ENCODE measurements at regions not wholly inside any gene's neighbourhood (a gene's known extent, or its start where the extent isn't known, plus 50 kb on each side); places are given as distances from the start of the nearest gene placed in this dataset.
"Not testable (repeated sequence)": the region's sequence is repeated elsewhere in the genome, so short reads cannot be mapped to it uniquely, and the experiment has no call there.

GRCh38 chr6:126967296-126968005 lies 151.0 kb upstream of the RSPO3 start:
- Histone ChIP-seq H3K27ac (ENCODE audit: low read depth, low read length) (no peak overlapping the region), H3K36me3 (ENCODE audit: control insufficient read depth, insufficient read depth, low read length) (no peaks in the 10 kb centered on the region), H3K4me3 (ENCODE audit: low read depth, low read length) (no peak overlapping the region), H3K27me3 (ENCODE audit: control insufficient read depth, insufficient read depth, low read length) (no peaks in the 10 kb centered on the region), H3K4me1 (ENCODE audit: control insufficient read depth, insufficient read depth, low read length) (no peaks in the 10 kb centered on the region), H3K9me3 (ENCODE audit: control insufficient read depth, insufficient read depth, low read length) (no peaks in the 10 kb centered on the region)
- peak in 2 of 6 donors; percentile 13 to 38 for DNase-seq (ENCODE audit: low read depth in 4 of 6, low spot score in 6 of 6)
- WGBS (ENCODE audit: insufficient coverage): 0% methylated on average over 2 of the region's 3 CpGs

- H3K9me3 ChIP-seq (ENCODE audit: control insufficient read depth, insufficient read depth, low read length): peaks cover 1% of the 10 kb centered on the region
- no peak overlapping the region for H3K27ac ChIP-seq (ENCODE audit: low read depth, low read length)
- H3K4me1 ChIP-seq (ENCODE audit: control insufficient read depth, insufficient read depth, low read length): no peaks in the 10 kb centered on the region
- H3K36me3 ChIP-seq (ENCODE audit: control insufficient read depth, insufficient read depth, low read length): no peaks in the 10 kb centered on the region
- H3K4me3 ChIP-seq (ENCODE audit: low read depth, low read length): no peak overlapping the region
- 80% methylated on average over 1 of the region's 2 CpGs for WGBS (ENCODE audit: insufficient coverage)
- peak in 1 of 6 donors; percentile 37 for DNase-seq (ENCODE audit: low read depth in 4 of 6, low spot score in 6 of 6)
- H3K27me3 ChIP-seq (ENCODE audit: control insufficient read depth, insufficient read depth, low read length): no peaks in the 10 kb centered on the region
These were observed 142.1 kb upstream of the RSPO3 start for GRCh38 chr6:126976253-126976797.

- no peaks in the 10 kb centered on the region for H3K4me1 ChIP-seq (ENCODE audit: control insufficient read depth, insufficient read depth, low read length)
- no peaks in the 10 kb centered on the region for H3K36me3 ChIP-seq (ENCODE audit: control insufficient read depth, insufficient read depth, low read length)
- no peak overlapping the region for H3K27ac ChIP-seq (ENCODE audit: low read depth, low read length)
- H3K9me3 ChIP-seq (ENCODE audit: control insufficient read depth, insufficient read depth, low read length): no peaks in the 10 kb centered on the region
- no peak for DNase-seq (ENCODE audit: low read depth in 4 of 6, low spot score in 6 of 6)
- no peaks in the 10 kb centered on the region for H3K27me3 ChIP-seq (ENCODE audit: control insufficient read depth, insufficient read depth, low read length)
- no peak overlapping the region for H3K4me3 ChIP-seq (ENCODE audit: low read depth, low read length)
- 80% methylated on average over 3 of the region's 4 CpGs for WGBS (ENCODE audit: insufficient coverage)
These were observed 134.7 kb upstream of the RSPO3 start for GRCh38 chr6:126983779-126984178.

- H3K9me3 ChIP-seq (ENCODE audit: control insufficient read depth, insufficient read depth, low read length); DNase-seq (ENCODE audit: low read depth in 4 of 6, low spot score in 6 of 6); H3K4me3 ChIP-seq (ENCODE audit: low read depth, low read length); H3K4me1 ChIP-seq (ENCODE audit: control insufficient read depth, insufficient read depth, low read length); H3K27me3 ChIP-seq (ENCODE audit: control insufficient read depth, insufficient read depth, low read length); H3K27ac ChIP-seq (ENCODE audit: low read depth, low read length); H3K36me3 ChIP-seq (ENCODE audit: control insufficient read depth, insufficient read depth, low read length): not testable (repeated sequence)
- WGBS (ENCODE audit: insufficient coverage): no CpG with 5 or more reads among the region's 1 CpG
These were observed 130.3 kb upstream of the RSPO3 start for GRCh38 chr6:126988125-126988524.

GRCh38 chr6:127000631-127001030 lies 117.8 kb upstream of the RSPO3 start:
- Histone ChIP-seq H3K36me3 (ENCODE audit: control insufficient read depth, insufficient read depth, low read length) (no peaks in the 10 kb centered on the region), H3K27ac (ENCODE audit: low read depth, low read length) (no peak overlapping the region), H3K4me1 (ENCODE audit: control insufficient read depth, insufficient read depth, low read length) (no peaks in the 10 kb centered on the region), H3K4me3 (ENCODE audit: low read depth, low read length) (no peak overlapping the region), H3K9me3 (ENCODE audit: control insufficient read depth, insufficient read depth, low read length) (no peaks in the 10 kb centered on the region), H3K27me3 (ENCODE audit: control insufficient read depth, insufficient read depth, low read length) (no peaks in the 10 kb centered on the region)
- DNase-seq (ENCODE audit: low read depth in 4 of 6, low spot score in 6 of 6): peak in 1 of 6 donors; percentile 37
- WGBS (ENCODE audit: insufficient coverage): 100% methylated on average over 1 of the region's 6 CpGs

- Histone ChIP-seq H3K27ac (ENCODE audit: low read depth, low read length) (no peak overlapping the region), H3K4me3 (ENCODE audit: low read depth, low read length) (no peak overlapping the region), H3K27me3 (ENCODE audit: control insufficient read depth, insufficient read depth, low read length) (no peaks in the 10 kb centered on the region), H3K9me3 (ENCODE audit: control insufficient read depth, insufficient read depth, low read length) (no peaks in the 10 kb centered on the region), H3K4me1 (ENCODE audit: control insufficient read depth, insufficient read depth, low read length) (no peaks in the 10 kb centered on the region), H3K36me3 (ENCODE audit: control insufficient read depth, insufficient read depth, low read length) (no peaks in the 10 kb centered on the region)
- WGBS (ENCODE audit: insufficient coverage): no CpG with 5 or more reads among the region's 3 CpGs
- no peak for DNase-seq (ENCODE audit: low read depth in 4 of 6, low spot score in 6 of 6)
These were observed 104.6 kb upstream of the RSPO3 start for GRCh38 chr6:127013865-127014264.

GRCh38 chr6:127015858-127016257 lies 102.6 kb upstream of the RSPO3 start:
- H3K36me3 ChIP-seq (ENCODE audit: control insufficient read depth, insufficient read depth, low read length): no peaks in the 10 kb centered on the region
- no peaks in the 10 kb centered on the region for H3K4me1 ChIP-seq (ENCODE audit: control insufficient read depth, insufficient read depth, low read length)
- DNase-seq (ENCODE audit: low read depth in 4 of 6, low spot score in 6 of 6): no peak
- no peaks in the 10 kb centered on the region for H3K9me3 ChIP-seq (ENCODE audit: control insufficient read depth, insufficient read depth, low read length)
- no peak overlapping the region for H3K4me3 ChIP-seq (ENCODE audit: low read depth, low read length)
- H3K27ac ChIP-seq (ENCODE audit: low read depth, low read length): no peak overlapping the region
- H3K27me3 ChIP-seq (ENCODE audit: control insufficient read depth, insufficient read depth, low read length): no peaks in the 10 kb centered on the region

GRCh38 chr6:127019828-127020227 lies 98.6 kb upstream of the RSPO3 start:
- no peaks in the 10 kb centered on the region for H3K4me1 ChIP-seq (ENCODE audit: control insufficient read depth, insufficient read depth, low read length)
- 71% methylated on average over 1 of the region's 1 CpG for WGBS (ENCODE audit: insufficient coverage)
- no peaks in the 10 kb centered on the region for H3K9me3 ChIP-seq (ENCODE audit: control insufficient read depth, insufficient read depth, low read length)
- H3K4me3 ChIP-seq (ENCODE audit: low read depth, low read length): no peak overlapping the region
- H3K27ac ChIP-seq (ENCODE audit: low read depth, low read length): no peak overlapping the region
- H3K36me3 ChIP-seq (ENCODE audit: control insufficient read depth, insufficient read depth, low read length): no peaks in the 10 kb centered on the region
- no peaks in the 10 kb centered on the region for H3K27me3 ChIP-seq (ENCODE audit: control insufficient read depth, insufficient read depth, low read length)
- no peak for DNase-seq (ENCODE audit: low read depth in 4 of 6, low spot score in 6 of 6)

GRCh38 chr6:127022302-127022701 lies 96.2 kb upstream of the RSPO3 start:
- Histone ChIP-seq H3K27ac (ENCODE audit: low read depth, low read length) (no peak overlapping the region), H3K9me3 (ENCODE audit: control insufficient read depth, insufficient read depth, low read length) (no peaks in the 10 kb centered on the region), H3K4me3 (ENCODE audit: low read depth, low read length) (no peak overlapping the region), H3K27me3 (ENCODE audit: control insufficient read depth, insufficient read depth, low read length) (no peaks in the 10 kb centered on the region), H3K36me3 (ENCODE audit: control insufficient read depth, insufficient read depth, low read length) (no peaks in the 10 kb centered on the region), H3K4me1 (ENCODE audit: control insufficient read depth, insufficient read depth, low read length) (no peaks in the 10 kb centered on the region)
- WGBS (ENCODE audit: insufficient coverage): 18% methylated on average over 3 of the region's 7 CpGs
- DNase-seq (ENCODE audit: low read depth in 4 of 6, low spot score in 6 of 6): peak; percentile 9 to 82 (median 42)

GRCh38 chr6:127023001-127023778 lies 95.3 kb upstream of the RSPO3 start:
- no peak for DNase-seq (ENCODE audit: low read depth in 4 of 6, low spot score in 6 of 6)
- no peaks in the 10 kb centered on the region for H3K4me1 ChIP-seq (ENCODE audit: control insufficient read depth, insufficient read depth, low read length)
- no peaks in the 10 kb centered on the region for H3K9me3 ChIP-seq (ENCODE audit: control insufficient read depth, insufficient read depth, low read length)
- no peaks in the 10 kb centered on the region for H3K27me3 ChIP-seq (ENCODE audit: control insufficient read depth, insufficient read depth, low read length)
- no peaks in the 10 kb centered on the region for H3K36me3 ChIP-seq (ENCODE audit: control insufficient read depth, insufficient read depth, low read length)
- no peak overlapping the region for H3K4me3 ChIP-seq (ENCODE audit: low read depth, low read length)
- no CpG with 5 or more reads among the region's 1 CpG for WGBS (ENCODE audit: insufficient coverage)
- no peak overlapping the region for H3K27ac ChIP-seq (ENCODE audit: low read depth, low read length)
